ENCODE measurements at regions not wholly inside any gene's neighbourhood (a gene's known extent, or its start where the extent isn't known, plus 50 kb on each side); places are given as distances from the start of the nearest gene placed in this dataset.

GRCh38 chr2:22753476-22753875 lies 631.5 kb upstream of the KLHL29 start:
- DNase-seq (ENCODE audit: extremely low read depth in 1 of 2, low read depth in 1 of 2), result no peak

GRCh38 chr2:22756276-22757043 lies 628.5 kb upstream of the KLHL29 start:
- DNase-seq (ENCODE audit: extremely low read depth in 1 of 2, low read depth in 1 of 2), result no peak

DNA sequence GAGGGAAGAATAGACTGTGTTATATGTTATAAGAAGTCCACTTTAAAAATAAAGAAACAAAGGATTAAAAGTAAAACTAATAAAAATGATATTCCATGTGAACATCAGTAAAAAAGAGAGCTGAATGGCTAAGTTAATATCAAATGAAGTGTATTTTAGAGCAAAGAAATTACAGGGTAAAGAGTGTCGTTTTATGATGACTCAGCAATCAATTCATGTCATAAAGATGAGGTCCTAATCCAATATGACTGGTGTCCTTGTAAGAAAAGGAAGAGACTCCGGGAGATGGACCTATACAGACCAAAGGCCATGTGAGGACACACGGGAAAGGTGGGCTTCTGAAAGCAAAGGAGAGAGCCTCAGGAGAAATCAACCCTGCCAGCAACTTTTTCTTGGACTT lies 615.5 kb upstream of the KLHL29 start:
- no peak for DNase-seq (ENCODE audit: extremely low read depth in 1 of 2, low read depth in 1 of 2)

- DNase-seq (ENCODE audit: extremely low read depth in 1 of 2, low read depth in 1 of 2), result no peak
Measured at GRCh38 chr2:22784566-22784965, 600.4 kb upstream of the KLHL29 start.

GRCh38 chr2:22786817-22787216 lies 598.2 kb upstream of the KLHL29 start:
- no peak for DNase-seq (ENCODE audit: extremely low read depth in 1 of 2, low read depth in 1 of 2)

- DNase-seq (ENCODE audit: extremely low read depth in 1 of 2, low read depth in 1 of 2), result no peak
Measured at GRCh38 chr2:22787745-22788144, 597.2 kb upstream of the KLHL29 start.

DNA sequence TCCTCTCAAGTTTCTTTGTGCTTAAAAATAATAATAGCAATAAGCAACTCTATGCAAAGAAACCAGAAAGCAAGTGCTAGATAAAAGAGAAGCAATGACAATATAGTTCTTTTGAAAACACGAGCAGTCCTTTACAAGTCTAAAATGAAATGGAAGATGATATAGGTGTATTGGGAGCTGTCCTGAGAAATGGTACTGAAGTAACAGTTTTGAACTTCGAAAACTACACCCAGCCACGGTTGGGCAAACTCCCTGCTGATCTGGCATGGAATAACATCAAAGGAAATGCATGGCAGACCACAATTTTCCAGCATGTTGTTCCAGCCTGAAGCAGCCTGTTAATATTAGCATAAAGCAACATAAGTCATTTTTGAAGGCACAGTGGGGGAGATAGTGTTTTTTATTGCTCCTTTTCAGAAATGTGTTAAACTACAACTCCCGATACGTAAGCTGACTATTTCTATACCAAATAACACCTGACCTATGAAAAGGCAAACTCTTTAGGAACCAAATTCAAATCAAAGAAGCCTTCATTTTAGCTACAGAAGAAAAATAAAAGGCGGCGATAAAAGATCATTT lies 596.1 kb upstream of the KLHL29 start:
- DNase-seq (ENCODE audit: extremely low read depth in 1 of 2, low read depth in 1 of 2), result no peak

- DNase-seq (ENCODE audit: extremely low read depth in 1 of 2, low read depth in 1 of 2), result no peak
Measured at GRCh38 chr2:22795287-22795866, 589.6 kb upstream of the KLHL29 start.

GRCh38 chr2:22798386-22798785 lies 586.6 kb upstream of the KLHL29 start:
- DNase-seq (ENCODE audit: extremely low read depth in 1 of 2, low read depth in 1 of 2), result no peak

DNA sequence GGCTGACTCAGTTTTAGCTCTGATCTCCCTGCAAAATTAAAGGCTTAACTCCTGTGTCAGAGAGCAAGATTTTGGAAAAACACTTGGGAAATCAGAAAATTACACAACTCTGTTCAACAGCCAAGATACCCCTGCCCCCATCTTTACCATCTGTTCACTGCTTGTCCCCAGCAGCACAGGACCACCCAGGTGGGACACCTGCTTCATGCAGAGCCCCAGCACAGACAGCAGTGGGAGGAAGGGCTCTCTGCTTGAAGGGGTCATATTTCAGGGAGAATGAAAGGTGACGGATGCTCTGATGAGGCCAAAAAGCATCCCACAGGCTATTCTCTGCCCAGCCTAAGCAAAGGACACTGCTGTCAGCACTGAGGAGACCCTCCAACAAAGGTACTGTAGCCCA lies 584.6 kb upstream of the KLHL29 start:
- no peak for DNase-seq (ENCODE audit: extremely low read depth in 1 of 2, low read depth in 1 of 2)

- DNase-seq (ENCODE audit: extremely low read depth in 1 of 2, low read depth in 1 of 2), result no peak
Measured at GRCh38 chr2:22801071-22801470, 583.9 kb upstream of the KLHL29 start.

- DNase-seq (ENCODE audit: extremely low read depth in 1 of 2, low read depth in 1 of 2), result no peak
Measured at GRCh38 chr2:22801970-22802369, 583.0 kb upstream of the KLHL29 start.

- no peak for DNase-seq (ENCODE audit: extremely low read depth in 1 of 2, low read depth in 1 of 2)
Measured at GRCh38 chr2:22807872-22808271, 577.1 kb upstream of the KLHL29 start.

DNA sequence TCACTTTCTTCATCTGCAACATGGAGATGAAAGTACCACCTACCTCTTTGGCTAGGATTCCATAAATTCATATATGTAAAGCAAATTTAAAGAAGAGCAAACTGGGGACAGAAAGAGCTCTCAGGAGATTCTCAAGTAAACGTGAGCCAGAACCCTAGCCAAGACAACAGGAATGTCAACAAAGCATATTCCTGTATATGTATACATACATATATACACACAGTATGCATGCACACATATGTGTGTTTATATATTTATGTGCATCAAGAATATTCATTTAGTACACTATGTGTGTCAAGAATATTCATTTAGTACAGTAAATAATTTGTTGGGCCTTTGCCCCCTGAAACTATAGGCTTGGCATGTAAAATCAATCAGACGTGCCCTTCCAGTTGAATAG lies 574.4 kb upstream of the KLHL29 start:
- DNase-seq (ENCODE audit: extremely low read depth in 1 of 2, low read depth in 1 of 2), result no peak

- DNase-seq (ENCODE audit: extremely low read depth in 1 of 2, low read depth in 1 of 2), result no peak
Measured at GRCh38 chr2:22812065-22812680, 572.8 kb upstream of the KLHL29 start.

- DNase-seq (ENCODE audit: extremely low read depth in 1 of 2, low read depth in 1 of 2), result no peak
Measured at GRCh38 chr2:22817197-22817596, 567.8 kb upstream of the KLHL29 start.

DNA sequence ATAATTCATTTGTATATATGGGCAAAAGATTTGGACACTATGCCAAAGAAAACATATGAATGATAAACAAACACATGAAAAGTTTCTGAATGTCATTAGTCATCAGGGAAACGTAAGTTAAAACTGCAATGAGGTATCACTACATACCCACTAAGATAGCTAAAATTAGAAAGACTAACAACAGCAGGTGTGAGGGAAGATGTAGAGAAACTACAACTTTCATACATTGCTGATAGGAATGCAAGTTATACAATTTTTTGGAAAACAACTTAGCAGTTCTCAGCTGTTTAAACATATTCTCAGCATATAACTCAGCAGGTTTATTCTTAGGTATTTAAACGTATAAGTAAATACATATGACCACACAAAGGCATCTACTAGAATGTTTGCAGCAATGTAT lies 563.5 kb upstream of the KLHL29 start:
- no peak for DNase-seq (ENCODE audit: extremely low read depth in 1 of 2, low read depth in 1 of 2)

GRCh38 chr2:22822835-22823234 lies 562.1 kb upstream of the KLHL29 start:
- no peak for DNase-seq (ENCODE audit: extremely low read depth in 1 of 2, low read depth in 1 of 2)

DNA sequence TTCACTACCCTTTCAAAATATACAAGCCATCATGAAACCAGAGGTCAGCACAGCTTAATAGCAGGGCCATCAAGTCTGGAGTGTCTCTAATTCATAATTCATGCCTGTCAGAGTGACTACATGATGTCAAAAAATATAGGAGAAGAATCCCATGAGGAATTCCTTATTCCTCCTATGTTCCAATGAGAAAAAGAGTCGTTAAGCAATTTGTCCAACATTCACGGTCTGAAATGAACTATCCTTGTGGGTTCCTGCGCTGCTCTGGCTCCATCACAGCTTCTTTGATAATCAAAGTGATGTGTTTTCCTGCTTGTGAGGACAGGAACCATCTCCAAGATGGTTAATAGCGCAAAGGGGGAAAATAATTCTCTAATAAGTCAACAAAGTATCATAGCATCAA lies 560.4 kb upstream of the KLHL29 start:
- no peak for DNase-seq (ENCODE audit: extremely low read depth in 1 of 2, low read depth in 1 of 2)

DNA sequence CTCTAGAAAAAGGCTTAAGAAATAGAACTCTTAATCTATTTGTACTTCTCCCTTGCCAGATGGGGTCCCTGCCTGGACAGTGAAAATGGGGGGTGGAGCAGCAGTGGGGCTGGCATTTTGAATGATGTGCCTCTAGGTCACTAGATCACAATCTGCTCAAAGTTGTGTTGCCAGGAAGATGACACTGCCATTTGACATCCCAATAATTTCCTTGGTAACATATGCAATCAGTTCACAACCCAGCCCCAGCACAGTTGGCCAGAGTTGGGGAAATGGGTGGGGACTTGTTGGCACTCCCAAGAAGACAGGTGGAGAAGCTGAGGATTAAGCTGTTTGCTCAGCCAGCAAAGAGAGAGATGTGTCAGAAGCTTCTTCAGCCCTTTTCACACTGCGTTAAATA lies 558.3 kb upstream of the KLHL29 start:
- DNase-seq (ENCODE audit: extremely low read depth in 1 of 2, low read depth in 1 of 2), result no peak

DNA sequence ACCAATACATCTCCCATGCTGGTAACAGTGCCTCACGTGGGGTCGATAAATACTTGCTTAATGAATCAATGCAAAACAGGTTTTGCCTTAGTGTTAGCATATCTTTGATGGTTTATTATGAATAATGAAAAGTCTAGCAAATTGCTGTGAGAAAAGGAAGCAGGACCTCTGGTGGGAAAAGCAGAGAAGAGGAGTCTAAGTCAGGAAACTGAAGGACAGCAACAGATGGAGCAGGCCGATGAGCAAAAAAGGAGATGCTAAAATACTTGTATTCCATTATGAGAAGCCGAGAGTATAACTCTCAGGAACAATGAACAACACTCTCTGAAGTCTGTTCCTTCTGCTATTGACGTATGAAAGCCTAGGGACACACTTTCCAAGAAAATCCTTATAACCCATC lies 555.2 kb upstream of the KLHL29 start:
- no peak for DNase-seq (ENCODE audit: extremely low read depth in 1 of 2, low read depth in 1 of 2)

DNA sequence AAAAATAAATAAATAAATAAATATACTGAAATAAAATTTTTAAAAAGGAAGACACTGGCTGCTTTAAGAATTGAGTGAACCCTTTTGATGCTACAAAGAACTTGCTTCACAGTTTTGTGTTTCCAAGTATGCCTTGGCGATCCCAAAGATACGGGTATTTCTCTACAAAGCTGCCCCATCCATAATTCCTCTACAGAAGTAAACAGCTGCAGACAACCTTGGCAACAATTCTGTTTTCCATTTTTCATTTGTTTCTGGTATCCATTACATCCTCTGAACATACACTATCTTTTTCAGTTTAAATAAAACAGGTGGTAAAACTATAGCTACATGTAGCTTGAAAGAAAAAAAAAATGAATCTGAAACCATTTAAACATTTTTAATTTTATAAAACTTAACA lies 552.8 kb upstream of the KLHL29 start:
- DNase-seq (ENCODE audit: extremely low read depth in 1 of 2, low read depth in 1 of 2), result no peak
